KMS-11 (cell line): ENCODE measurements at regions not wholly inside any gene's neighbourhood (a gene's known extent, or its start where the extent isn't known, plus 50 kb on each side); places are given as distances from the start of the nearest gene placed in this dataset.

Experiments used
- H2AFZ ChIP-seq: fragments of 200-600 bp; sonication (generic); 2 replicates; pipeline ENCODE4 v1.6.1; 2016; ENCODE audit warnings: antibody characterized with exemption, mixed run types, low read depth
- H3K27ac ChIP-seq: fragments of 200-600 bp; sonication (generic); 2 replicates; pipeline ENCODE4 v1.6.1; 2016; ENCODE audit warnings: mild to moderate bottlenecking, mixed run types
- H3K27me3 ChIP-seq: fragments of 200-600 bp; sonication (generic); 2 replicates; pipeline ENCODE4 v1.6.1; 2017; ENCODE audit warnings: mild to moderate bottlenecking, low read depth, mixed run types, moderate library complexity; ENCODE audit not compliant: insufficient read depth
- H3K36me3 ChIP-seq: fragments of 200-600 bp; sonication (generic); 2 replicates; pipeline ENCODE4 v1.6.1; 2017; ENCODE audit warnings: mild to moderate bottlenecking, mixed run types; ENCODE audit not compliant: insufficient read depth
- H3K4me1 ChIP-seq: fragments of 200-600 bp; sonication (generic); 2 replicates; pipeline ENCODE4 v1.6.1; 2016; ENCODE audit warnings: mild to moderate bottlenecking, low read depth, mixed run types; ENCODE audit not compliant: poor library complexity, severe bottlenecking
- H3K4me2 ChIP-seq: fragments of 200-600 bp; sonication (generic); 2 replicates; pipeline ENCODE4 v1.7.0; 2016; ENCODE audit warnings: mild to moderate bottlenecking, mixed run types
- H3K4me3 ChIP-seq: fragments of 200-600 bp; sonication (generic); IDR thresholded peaks from 2 replicates; pipeline ENCODE4 v1.6.1; 2017; ENCODE audit warnings: low read depth, low read length, mixed read lengths; ENCODE audit not compliant: insufficient read depth
- H3K79me2 ChIP-seq: fragments of 200-600 bp; sonication (generic); 2 replicates; pipeline ENCODE4 v1.6.1; 2016; ENCODE audit warnings: low read depth, mixed run types; ENCODE audit not compliant: insufficient read depth
- H3K9ac ChIP-seq: fragments of 200-600 bp; sonication (generic); 2 replicates; pipeline ENCODE4 v1.6.1; 2016; ENCODE audit warnings: mild to moderate bottlenecking, mixed run types
- H4K20me1 ChIP-seq: fragments of 200-600 bp; sonication (generic); 2 replicates; pipeline ENCODE4 v1.6.1; 2016; ENCODE audit warnings: mild to moderate bottlenecking, mixed run types; ENCODE audit not compliant: insufficient read depth
- CTCF ChIP-seq: fragments of 200-600 bp; sonication (generic); conservative IDR thresholded peaks from 2 replicates; pipeline ENCODE4 v1.6.1; 2017; ENCODE audit warnings: low read depth, mild to moderate bottlenecking, antibody characterized with exemption, low read length, moderate library complexity, mixed read lengths

GRCh38 chr13:62040078-62040477 is 624.4 kb upstream of the PCDH20 start:
- no peak overlapping the region for H3K27ac ChIP-seq
- TF ChIP-seq CTCF = no peak
- no peak overlapping the region for H2AFZ ChIP-seq
- H3K36me3 ChIP-seq = no peaks in the 10 kb centered on the region
- no peak overlapping the region for H3K9ac ChIP-seq
- H3K79me2 ChIP-seq = no peaks in the 10 kb centered on the region
- no peaks in the 10 kb centered on the region for H4K20me1 ChIP-seq
- no peak overlapping the region for H3K4me3 ChIP-seq
- H3K4me2 ChIP-seq = no peak overlapping the region
- no peaks in the 10 kb centered on the region for H3K27me3 ChIP-seq
- peaks cover 8% of the 10 kb centered on the region for H3K4me1 ChIP-seq

DNA sequence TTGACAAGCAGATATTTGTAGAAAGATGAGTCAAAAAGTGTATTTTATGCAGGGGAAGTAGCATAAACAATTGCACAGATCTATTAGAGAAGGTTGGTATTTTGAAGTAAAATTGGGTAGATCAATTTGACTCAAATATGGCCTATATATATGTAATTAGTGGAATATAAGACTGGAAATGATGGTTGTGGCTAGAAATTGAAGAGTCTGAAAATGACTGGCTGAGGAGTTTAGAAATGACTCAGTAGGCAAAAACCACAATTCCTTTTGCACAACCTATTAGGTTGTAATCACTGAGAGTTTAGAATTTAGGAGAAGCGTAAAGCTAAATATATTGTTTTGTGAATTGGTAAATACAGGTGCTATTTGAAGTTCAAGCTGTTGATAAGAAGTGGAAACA is 622.6 kb upstream of the PCDH20 start:
- no peaks in the 10 kb centered on the region for H3K36me3 ChIP-seq
- H3K4me1 ChIP-seq = peaks cover 8% of the 10 kb centered on the region
- no peak for TF ChIP-seq CTCF
- H3K27ac ChIP-seq = no peak overlapping the region
- H3K4me2 ChIP-seq = no peak overlapping the region
- no peak overlapping the region for H2AFZ ChIP-seq
- H3K27me3 ChIP-seq = no peaks in the 10 kb centered on the region
- no peaks in the 10 kb centered on the region for H3K79me2 ChIP-seq
- H3K4me3 ChIP-seq = no peak overlapping the region
- no peak overlapping the region for H3K9ac ChIP-seq
- no peaks in the 10 kb centered on the region for H4K20me1 ChIP-seq

DNA sequence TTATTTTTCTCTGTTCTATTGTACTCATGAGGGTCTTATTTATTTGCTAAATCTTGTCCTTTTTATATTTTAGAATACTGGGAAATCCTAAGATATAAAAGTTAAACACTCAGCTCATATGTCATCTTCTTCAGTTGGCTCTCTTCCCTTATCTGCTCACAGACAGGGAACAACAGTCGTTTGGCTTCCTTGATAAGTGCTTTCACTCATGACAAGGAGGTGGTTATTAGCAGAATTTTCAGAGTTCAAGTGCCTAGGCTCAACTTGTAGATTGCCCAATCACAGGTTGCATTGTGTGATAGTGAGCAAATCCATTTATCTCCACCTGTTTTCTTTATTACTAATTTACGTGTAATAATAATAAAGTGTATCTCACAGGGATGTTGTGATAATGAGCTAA is 620.3 kb upstream of the PCDH20 start:
- no peak overlapping the region for H3K27ac ChIP-seq
- H2AFZ ChIP-seq = no peak overlapping the region
- no peaks in the 10 kb centered on the region for H3K27me3 ChIP-seq
- no peaks in the 10 kb centered on the region for H3K79me2 ChIP-seq
- no peak for TF ChIP-seq CTCF
- H4K20me1 ChIP-seq = no peaks in the 10 kb centered on the region
- no peak overlapping the region for H3K4me3 ChIP-seq
- H3K9ac ChIP-seq = no peak overlapping the region
- H3K36me3 ChIP-seq = no peaks in the 10 kb centered on the region
- peaks cover 8% of the 10 kb centered on the region for H3K4me1 ChIP-seq
- H3K4me2 ChIP-seq = no peak overlapping the region

DNA sequence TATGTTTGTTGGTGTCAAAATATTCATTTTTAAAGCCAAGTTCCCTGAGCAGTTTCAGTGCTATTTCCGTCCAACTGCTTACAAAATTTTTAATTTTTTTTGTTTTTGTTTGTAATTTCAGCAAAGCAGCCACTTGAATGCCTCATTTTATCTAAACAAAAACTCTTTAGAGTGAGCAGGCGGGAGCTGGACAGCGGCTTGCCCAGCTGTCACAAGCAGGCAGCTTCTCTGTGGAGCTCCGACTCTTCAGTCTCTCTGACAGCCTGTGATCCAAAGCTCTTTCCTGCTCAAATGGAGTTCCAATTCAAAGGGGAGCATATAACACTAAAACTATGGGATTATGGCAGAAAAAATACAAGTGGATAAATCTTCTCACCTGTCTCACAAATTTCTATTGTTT is 618.3 kb upstream of the PCDH20 start:
- Histone ChIP-seq H3K4me2 (no peak overlapping the region), H3K4me1 (peaks cover 8% of the 10 kb centered on the region), H3K27ac (no peak overlapping the region), H2AFZ (no peak overlapping the region), H4K20me1 (no peaks in the 10 kb centered on the region), H3K79me2 (no peaks in the 10 kb centered on the region), H3K9ac (no peak overlapping the region), H3K27me3 (no peaks in the 10 kb centered on the region), H3K36me3 (no peaks in the 10 kb centered on the region), H3K4me3 (no peak overlapping the region)
- TF ChIP-seq CTCF = no peak

DNA sequence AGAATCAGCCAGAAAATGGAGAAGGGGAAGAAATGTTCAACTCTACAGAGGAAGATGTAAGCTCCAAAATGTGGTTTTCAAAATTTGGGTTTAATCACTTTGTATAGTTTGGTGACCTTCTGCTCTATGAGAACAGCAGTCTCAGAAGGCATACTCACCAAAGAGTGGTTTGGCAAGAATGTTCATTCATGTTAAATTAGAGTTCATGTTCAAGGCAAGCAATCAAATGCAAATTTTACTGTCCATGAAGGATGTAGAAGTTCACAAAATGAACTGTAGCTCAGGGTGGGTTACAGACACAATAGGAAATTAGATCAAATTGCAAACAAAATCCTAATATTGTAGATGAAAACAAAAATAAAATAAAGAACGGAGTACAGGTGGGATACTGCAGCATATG is 606.7 kb upstream of the PCDH20 start:
- Histone ChIP-seq H3K9ac (no peak overlapping the region), H4K20me1 (no peaks in the 10 kb centered on the region), H3K79me2 (no peaks in the 10 kb centered on the region), H3K36me3 (no peaks in the 10 kb centered on the region), H3K4me3 (no peak overlapping the region), H2AFZ (no peak overlapping the region), H3K27me3 (no peaks in the 10 kb centered on the region), H3K27ac (no peak overlapping the region), H3K4me1 (no peaks in the 10 kb centered on the region), H3K4me2 (no peak overlapping the region)
- TF ChIP-seq CTCF = no peak
